HCEC 1CT (cell line): ENCODE measurements at regions not wholly inside any gene's neighbourhood (a gene's known extent, or its start where the extent isn't known, plus 50 kb on each side); places are given as distances from the start of the nearest gene placed in this dataset.

Source experiments
- DNase-seq: peaks from one replicate; pipeline ENCODE4 v3.0.0-alpha.2; 2017

GRCh38 chr1:147463022-147463421, 78.3 kb upstream of the BCL9 start:
- DNase-seq: no peak

GRCh38 chr1:147466543-147466942, 74.8 kb upstream of the BCL9 start:
- DNase-seq: no peak

- no peak for DNase-seq
Observed at GRCh38 chr1:147470079-147470478, 71.2 kb upstream of the BCL9 start.

GRCh38 chr1:147472489-147472888, 68.8 kb upstream of the BCL9 start:
- no peak for DNase-seq

- DNase-seq: no peak
Observed at GRCh38 chr1:147472966-147473732, 68.2 kb upstream of the BCL9 start.

GRCh38 chr1:147473733-147474049, 67.6 kb upstream of the BCL9 start:
- no peak for DNase-seq

GRCh38 chr1:147475488-147475887, 65.8 kb upstream of the BCL9 start:
- DNase-seq: no peak

- no peak for DNase-seq
Observed at GRCh38 chr1:147478521-147478920, 62.8 kb upstream of the BCL9 start.

GRCh38 chr1:147479864-147480564, 61.3 kb upstream of the BCL9 start:
- DNase-seq: no peak

- no peak for DNase-seq
Observed at GRCh38 chr1:147480565-147480935, 60.8 kb upstream of the BCL9 start.

GRCh38 chr1:147486876-147487656, 54.2 kb upstream of the BCL9 start:
- no peak for DNase-seq

GRCh38 chr1:147491098-147491497, 50.2 kb upstream of the BCL9 start:
- no peak for DNase-seq
